ENCODE measurements at regions not wholly inside any gene's neighbourhood (a gene's known extent, or its start where the extent isn't known, plus 50 kb on each side); places are given as distances from the start of the nearest gene placed in this dataset.

DNA sequence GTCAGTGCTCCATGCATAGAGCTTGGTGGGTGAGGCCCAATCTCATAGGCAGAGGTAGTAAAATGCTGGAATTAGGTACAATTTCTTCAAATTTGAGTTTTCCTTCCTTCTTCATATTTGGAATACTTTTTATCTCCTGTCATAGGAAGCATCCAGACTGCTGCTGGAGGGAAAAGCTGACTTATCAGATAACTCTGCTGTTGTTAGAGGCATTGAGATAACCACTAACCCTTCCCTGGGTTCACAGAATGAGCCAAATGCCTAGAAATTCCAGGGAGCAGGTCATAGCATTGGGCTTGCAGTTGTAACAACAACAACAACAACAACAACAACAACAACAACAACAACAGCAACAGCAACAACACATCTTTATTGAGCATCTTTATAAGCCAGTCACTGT lies 332.7 kb downstream of the PDCD6IP start:
- no peak for TF ChIP-seq POLR2A (IDR thresholded peaks at IDR 0.05)
- TF ChIP-seq, protein P1, sequence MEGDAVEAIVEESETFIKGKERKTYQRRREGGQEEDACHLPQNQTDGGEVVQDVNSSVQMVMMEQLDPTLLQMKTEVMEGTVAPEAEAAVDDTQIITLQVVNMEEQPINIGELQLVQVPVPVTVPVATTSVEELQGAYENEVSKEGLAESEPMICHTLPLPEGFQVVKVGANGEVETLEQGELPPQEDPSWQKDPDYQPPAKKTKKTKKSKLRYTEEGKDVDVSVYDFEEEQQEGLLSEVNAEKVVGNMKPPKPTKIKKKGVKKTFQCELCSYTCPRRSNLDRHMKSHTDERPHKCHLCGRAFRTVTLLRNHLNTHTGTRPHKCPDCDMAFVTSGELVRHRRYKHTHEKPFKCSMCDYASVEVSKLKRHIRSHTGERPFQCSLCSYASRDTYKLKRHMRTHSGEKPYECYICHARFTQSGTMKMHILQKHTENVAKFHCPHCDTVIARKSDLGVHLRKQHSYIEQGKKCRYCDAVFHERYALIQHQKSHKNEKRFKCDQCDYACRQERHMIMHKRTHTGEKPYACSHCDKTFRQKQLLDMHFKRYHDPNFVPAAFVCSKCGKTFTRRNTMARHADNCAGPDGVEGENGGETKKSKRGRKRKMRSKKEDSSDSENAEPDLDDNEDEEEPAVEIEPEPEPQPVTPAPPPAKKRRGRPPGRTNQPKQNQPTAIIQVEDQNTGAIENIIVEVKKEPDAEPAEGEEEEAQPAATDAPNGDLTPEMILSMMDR (IDR thresholded peaks at IDR 0.05) = no peak
- DNase-seq (ENCODE audit: low spot score in 2 of 2) = no peak
- intact Hi-C loops (cut with DNase I; ENCODE audit: low total_unique reads) = no loop called here
- H3K4me3 ChIP-seq (ENCODE audit: low read depth, poor library complexity, severe bottlenecking) = no peak overlapping the region

DNA sequence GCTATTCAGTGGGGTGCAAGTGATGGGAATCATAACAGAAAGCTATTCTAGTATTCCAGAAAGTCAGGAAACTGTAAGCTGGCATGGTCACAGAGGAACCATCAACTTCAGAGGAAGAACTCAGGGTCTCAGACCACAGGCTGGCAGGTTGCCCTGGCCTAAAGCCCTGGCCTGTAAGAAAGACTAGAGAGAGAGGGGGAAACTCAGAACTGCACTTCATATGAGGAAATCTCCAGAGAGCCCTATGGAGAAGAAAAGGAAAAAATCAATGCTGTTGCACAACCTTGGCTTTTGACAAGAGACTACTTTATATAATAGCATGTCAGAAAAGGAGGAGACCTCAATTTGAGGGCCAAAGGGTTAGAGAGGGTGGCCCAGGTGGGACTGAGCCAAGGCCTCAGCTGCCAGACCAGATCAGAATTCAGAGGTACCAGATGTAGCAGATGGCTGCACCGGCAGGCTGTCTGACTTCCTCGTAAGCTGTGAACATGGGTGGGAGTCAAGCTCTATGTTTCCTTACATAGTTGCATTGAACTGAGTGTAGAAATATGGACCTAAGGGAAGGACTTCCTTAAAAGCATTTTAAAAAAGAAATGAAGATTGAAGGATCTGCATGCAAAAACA lies 333.8 kb downstream of the PDCD6IP start:
- intact Hi-C loops (cut with DNase I; ENCODE audit: low total_unique reads) = no loop called here
- DNase-seq (ENCODE audit: low spot score in 2 of 2) = no peak
- 48 to 54% methylated on average over 2 of the region's 2 CpGs for WGBS, 2 donors
- TF ChIP-seq POLR2A (IDR thresholded peaks at IDR 0.05) = no peak
- TF ChIP-seq, protein P1 (IDR thresholded peaks at IDR 0.05) = no peak
- no peak overlapping the region for H3K4me3 ChIP-seq (ENCODE audit: low read depth, poor library complexity, severe bottlenecking)

DNA sequence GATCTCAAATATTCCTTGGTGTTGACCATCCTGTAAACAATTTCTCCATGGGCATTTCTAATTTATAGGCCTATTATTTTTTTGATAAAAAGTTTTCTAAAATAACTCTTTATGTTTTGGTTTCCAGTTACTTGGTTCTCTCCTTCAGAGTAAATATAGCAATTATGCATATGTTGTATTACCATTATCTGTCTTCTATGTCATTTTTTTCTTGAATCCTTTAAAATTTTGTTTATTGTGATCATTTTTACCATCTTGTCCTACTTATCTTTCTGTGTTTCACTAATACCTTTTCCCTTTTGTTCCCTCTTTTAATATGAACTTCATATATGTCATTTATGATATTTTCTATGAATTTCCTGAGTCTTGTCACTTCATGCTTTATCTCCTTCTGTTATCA lies 341.1 kb downstream of the PDCD6IP start:
- no peak overlapping the region for H3K4me3 ChIP-seq (ENCODE audit: low read depth, poor library complexity, severe bottlenecking)
- intact Hi-C loops (cut with DNase I; ENCODE audit: low total_unique reads) = no loop called here
- DNase-seq (ENCODE audit: low spot score in 2 of 2) = no peak
- TF ChIP-seq, protein P1 (IDR thresholded peaks at IDR 0.05) = no peak
- TF ChIP-seq POLR2A (IDR thresholded peaks at IDR 0.05) = no peak

DNA sequence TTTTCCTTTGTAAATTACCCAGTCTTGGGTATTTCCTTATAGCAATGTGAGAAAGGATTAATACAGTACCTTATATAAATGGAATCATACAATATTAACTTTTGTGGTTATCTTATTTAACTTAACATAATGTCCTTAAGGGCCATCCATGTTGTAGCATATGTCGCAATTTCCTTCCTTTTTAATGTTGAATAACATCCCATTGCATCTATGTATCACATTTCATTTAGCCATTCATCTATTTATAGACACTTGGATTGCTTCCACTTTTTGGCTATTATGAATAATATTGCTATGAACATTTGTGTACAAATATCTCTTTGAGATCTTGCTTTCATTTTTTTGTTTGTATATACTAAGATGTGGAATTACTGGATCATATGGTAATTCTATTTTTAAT lies 342.2 kb downstream of the PDCD6IP start:
- TF ChIP-seq POLR2A (IDR thresholded peaks at IDR 0.05) = no peak
- TF ChIP-seq, protein P1 (IDR thresholded peaks at IDR 0.05) = no peak
- no peak for DNase-seq (ENCODE audit: low spot score in 2 of 2)
- no peak overlapping the region for H3K4me3 ChIP-seq (ENCODE audit: low read depth, poor library complexity, severe bottlenecking)
- intact Hi-C loops (cut with DNase I; ENCODE audit: low total_unique reads) = no loop called here
- WGBS, 2 donors = 68 to 80% methylated on average over 1 of the region's 1 CpG

DNA sequence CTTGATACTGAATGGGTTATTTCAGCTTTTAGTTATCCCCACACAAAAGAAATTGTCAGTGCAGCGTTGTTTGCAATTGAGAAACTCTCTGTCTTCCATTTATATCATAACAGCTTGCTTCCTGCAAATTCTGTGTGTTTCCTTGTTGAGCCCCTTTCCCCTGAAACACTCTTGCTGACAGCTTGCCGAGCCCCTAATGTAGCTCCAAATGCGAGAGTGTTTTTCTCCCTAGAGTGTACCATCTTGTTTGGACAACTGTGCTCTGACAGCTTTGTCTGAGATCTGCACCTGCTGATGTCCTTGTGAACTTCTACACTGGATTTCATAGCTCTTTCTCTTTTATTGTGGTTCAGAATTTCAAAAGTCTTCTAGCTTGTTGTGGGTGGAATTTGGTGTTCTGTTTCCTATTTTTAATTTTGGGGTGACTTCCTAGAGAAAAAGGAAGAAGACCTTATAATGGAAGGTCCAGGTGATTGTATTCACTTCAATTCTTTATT lies 343.5 kb downstream of the PDCD6IP start:
- no peak overlapping the region for H3K4me3 ChIP-seq (ENCODE audit: low read depth, poor library complexity, severe bottlenecking)
- no peak for DNase-seq (ENCODE audit: low spot score in 2 of 2)
- intact Hi-C loops (cut with DNase I; ENCODE audit: low total_unique reads) = no loop called here
- no peak for TF ChIP-seq POLR2A (IDR thresholded peaks at IDR 0.05)
- TF ChIP-seq, protein P1 (IDR thresholded peaks at IDR 0.05) = no peak
- WGBS, 2 donors = 80 to 87% methylated on average over 3 of the region's 3 CpGs

DNA sequence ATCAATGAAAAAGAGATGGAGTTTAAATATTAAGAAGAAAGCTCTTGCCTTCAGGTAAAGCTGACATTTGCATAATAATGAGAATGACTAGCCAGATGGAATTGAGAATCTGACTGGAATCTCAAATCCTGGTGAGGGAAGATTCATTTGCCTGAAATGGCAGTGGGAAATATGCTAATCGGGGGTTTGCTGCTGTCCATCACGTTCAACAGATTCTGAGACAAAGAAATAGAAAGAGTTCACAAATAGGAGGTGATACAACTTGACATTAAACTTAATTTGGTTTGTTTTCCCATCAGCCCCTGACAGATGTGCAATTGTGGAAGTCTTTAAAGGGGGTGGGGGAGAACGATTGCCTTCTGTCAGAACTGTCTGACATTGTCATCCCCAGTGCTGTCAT lies 347.4 kb downstream of the PDCD6IP start:
- H3K4me3 ChIP-seq (ENCODE audit: low read depth, poor library complexity, severe bottlenecking) = no peak overlapping the region
- TF ChIP-seq, protein P1 (IDR thresholded peaks at IDR 0.05) = no peak
- TF ChIP-seq POLR2A (IDR thresholded peaks at IDR 0.05) = no peak
- intact Hi-C loops (cut with DNase I; ENCODE audit: low total_unique reads) = no loop called here
- no peak for DNase-seq (ENCODE audit: low spot score in 2 of 2)
- 30 to 33% methylated on average over 3 of the region's 3 CpGs for WGBS, 2 donors

All from lower leg skin (tissue), 4 donors.